Spleen (tissue), 11 donors: ENCODE measurements at regions not wholly inside any gene's neighbourhood (a gene's known extent, or its start where the extent isn't known, plus 50 kb on each side); places are given as distances from the start of the nearest gene placed in this dataset.
"Not testable (repeated sequence)": the region's sequence is repeated elsewhere in the genome, so short reads cannot be mapped to it uniquely, and the experiment has no call there.

Experiments used
- DNase-seq: peaks from one replicate; pipeline ENCODE4 v3.0.0-alpha.2; 2020
- H3K27ac ChIP-seq, 8 donors: fragments of 200-600 bp; sonication (generic) in 7 of 8; 1 replicate in 4 of 8; 2 replicates in 4 of 8; pipeline versions ENCODE4 v1.5.0 to v1.8.0; 2016 to 2021; ENCODE audit warnings: inconsistent platforms in 4 of 8, mild to moderate bottlenecking in 4 of 8, moderate library complexity in 1 of 8
- H3K27me3 ChIP-seq, 7 donors: fragments of 200-600 bp; sonication (generic) in 6 of 7; replicated peaks in 1 of 7; 1 replicate in 4 of 7; 2 replicates in 3 of 7; pipeline versions ENCODE4 v1.5.0 to v1.8.0; 2016 to 2021; ENCODE audit warnings: inconsistent platforms in 3 of 7, mild to moderate bottlenecking in 1 of 7
- H3K36me3 ChIP-seq, 6 donors: fragments of 200-600 bp; sonication (generic) in 5 of 6; 1 replicate in 4 of 6; 2 replicates in 2 of 6; pipeline versions ENCODE4 v1.5.0 to v1.8.0; 2016 to 2021; ENCODE audit warnings: inconsistent platforms in 2 of 6
- H3K4me1 ChIP-seq, 6 donors: fragments of 200-600 bp; sonication (generic) in 5 of 6; 1 replicate in 3 of 6; 2 replicates in 3 of 6; pipeline versions ENCODE4 v1.5.0 to v1.8.0; 2016 to 2021; ENCODE audit warnings: inconsistent platforms in 3 of 6
- H3K4me3 ChIP-seq, 8 donors: fragments of 200-600 bp; sonication (generic) in 7 of 8; 1 replicate in 4 of 8; 2 replicates in 4 of 8; pipeline versions ENCODE4 v1.5.0 to v1.8.0; 2016 to 2021; ENCODE audit warnings: inconsistent platforms in 4 of 8, mild to moderate bottlenecking in 4 of 8, moderate library complexity in 2 of 8
- H3K9me3 ChIP-seq, 8 donors: fragments of 200-600 bp; sonication (generic) in 7 of 8; 1 replicate in 4 of 8; 2 replicates in 4 of 8; pipeline versions ENCODE4 v1.5.0 to v1.8.0; 2016 to 2021; ENCODE audit warnings: inconsistent platforms in 4 of 8
- CTCF ChIP-seq, 11 experiments: fragments of 200-600 bp in 7 of 11; fragments of 450-650 bp in 4 of 11; sonication (generic) in 4 of 11; IDR thresholded peaks in 8 of 11; conservative IDR thresholded peaks in 3 of 11; 1 replicate in 7 of 11; 2 replicates in 4 of 11; pipeline versions ENCODE4 v1.4.0 to v1.8.0; 2016 to 2021; ENCODE audit warnings: antibody characterized with exemption in 11 of 11, inconsistent platforms in 4 of 11, mild to moderate bottlenecking in 1 of 11
- POLR2A ChIP-seq, 3 donors: fragments of 450-650 bp; IDR thresholded peaks; one replicate each; pipeline ENCODE4 v1.5.1; 2017; ENCODE audit warnings: antibody characterized with exemption in 3 of 3, mild to moderate bottlenecking in 1 of 3
- POLR2AphosphoS5 ChIP-seq, 3 donors: sonication (generic); formaldehyde crosslinking; IDR thresholded peaks; one replicate each; pipeline ENCODE4 v1.5.1; 2017; ENCODE audit warnings: antibody characterized with exemption in 3 of 3
- WGBS, 5 donors: extraction: QIAGEN DNeasy Blood & Tissue Kit in 3 of 5; methylation state at CpG; one replicate each; pipeline versions ENCODE4 v1.1.5 to v1.1.7; 2013 to 2018; 5-methylcytosine and 5-hydroxymethylcytosine counted together
- intact Hi-C: fragments of 100-400 bp; cut with DNase I; formaldehyde crosslinking; loops from one replicate; pipeline ENCODE4 v1.15.0; 2023; ENCODE audit warnings: low total_unique reads
- donor health status: healthy with polysubstance abuse.
- donor health status: DM: no; HTN: no; CAD: no; lungs with moderate emphysema.
- donor health status: DM: no; HTN: no; CAD: no.
- donor health status: Bipolar disorder and iron deficiency.
- donor health status: healthy.
- donor health status: DM: no; HTN: no; CAD: no.
- donor health status: DM: yes; HTN: yes; CAD: no.

GRCh38 chrX:139170526-139171173 is 359.9 kb upstream of the F9 start:
- 68 to 87% (median 79%) methylated on average over 5 of the region's 5 CpGs for WGBS, 5 donors
- H3K36me3 ChIP-seq = no peaks in the 10 kb centered on the region
- no peaks in the 10 kb centered on the region for H3K27me3 ChIP-seq
- intact Hi-C loops = no loop called here
- no peak overlapping the region for H3K27ac ChIP-seq
- H3K4me1 ChIP-seq = no peaks in the 10 kb centered on the region
- no peak overlapping the region for H3K4me3 ChIP-seq
- DNase-seq = no peak
- H3K9me3 ChIP-seq = no peaks in the 10 kb centered on the region
- TF ChIP-seq POLR2A (IDR thresholded peaks at IDR 0.05) (no peak), CTCF (IDR thresholded peaks at IDR 0.05 in 8 of 11, conservative IDR thresholded peaks at IDR 0.05 in 3 of 11) (no peak)

- no peaks in the 10 kb centered on the region for H3K27me3 ChIP-seq
- WGBS, 5 donors = 68 to 90% (median 84%) methylated on average over 1 of the region's 1 CpG
- H3K36me3 ChIP-seq = no peaks in the 10 kb centered on the region
- intact Hi-C loops = no loop called here
- H3K4me1 ChIP-seq = no peaks in the 10 kb centered on the region
- H3K4me3 ChIP-seq = no peak overlapping the region
- no peaks in the 10 kb centered on the region for H3K9me3 ChIP-seq
- H3K27ac ChIP-seq = no peak overlapping the region
- TF ChIP-seq CTCF (IDR thresholded peaks at IDR 0.05 in 8 of 11, conservative IDR thresholded peaks at IDR 0.05 in 3 of 11) (no peak), POLR2AphosphoS5 (IDR thresholded peaks at IDR 0.05) (no peak), POLR2A (IDR thresholded peaks at IDR 0.05) (no peak)
- no peak for DNase-seq
These were observed 363.3 kb upstream of the F9 start for GRCh38 chrX:139167282-139167681.

- H3K4me1 ChIP-seq = no peaks in the 10 kb centered on the region
- no peaks in the 10 kb centered on the region for H3K36me3 ChIP-seq
- WGBS, 5 donors = 30 to 79% (median 61%) methylated on average over 2 of the region's 2 CpGs
- peaks cover 0 to 8% (median 0%) of the 10 kb centered on the region in 8 donors for H3K9me3 ChIP-seq
- no peak overlapping the region for H3K4me3 ChIP-seq
- H3K27ac ChIP-seq = no peak overlapping the region
- DNase-seq = no peak
- intact Hi-C loops = no loop called here
- no peak for TF ChIP-seq POLR2AphosphoS5 (IDR thresholded peaks at IDR 0.05)
- no peak for TF ChIP-seq POLR2A (IDR thresholded peaks at IDR 0.05)
- no peak for TF ChIP-seq CTCF (IDR thresholded peaks at IDR 0.05 in 8 of 11, conservative IDR thresholded peaks at IDR 0.05 in 3 of 11)
- peaks cover 0 to 4% (median 0%) of the 10 kb centered on the region in 7 donors for H3K27me3 ChIP-seq
These were observed 372.3 kb upstream of the F9 start for GRCh38 chrX:139158256-139158655.

GRCh38 chrX:139156356-139156755 is 374.2 kb upstream of the F9 start:
- Histone ChIP-seq H3K27ac (no peak overlapping the region), H3K36me3 (no peaks in the 10 kb centered on the region), H3K4me1 (no peaks in the 10 kb centered on the region), H3K9me3 (peaks cover 0 to 4% (median 0%) of the 10 kb centered on the region in 8 donors), H3K27me3 (peaks cover 0 to 4% (median 0%) of the 10 kb centered on the region in 7 donors), H3K4me3 (no peak overlapping the region)
- 60 to 84% (median 65%) methylated on average over 4 of the region's 4 CpGs for WGBS, 5 donors
- intact Hi-C loops = no loop called here
- TF ChIP-seq CTCF (IDR thresholded peaks at IDR 0.05 in 8 of 11, conservative IDR thresholded peaks at IDR 0.05 in 3 of 11) = no peak
- no peak for TF ChIP-seq POLR2A (IDR thresholded peaks at IDR 0.05)
- TF ChIP-seq POLR2AphosphoS5 (IDR thresholded peaks at IDR 0.05) = no peak
- no peak for DNase-seq

GRCh38 chrX:139146625-139147024 is 383.9 kb upstream of the F9 start:
- H3K36me3 ChIP-seq, H3K27me3 ChIP-seq, intact Hi-C loops, H3K4me3 ChIP-seq, DNase-seq, H3K4me1 ChIP-seq, H3K27ac ChIP-seq, H3K9me3 ChIP-seq: not testable (repeated sequence)
- 87 to 96% (median 89%) methylated on average over 5 of the region's 5 CpGs for WGBS, 5 donors
